Osteoblast (primary cell): ENCODE measurements at regions not wholly inside any gene's neighbourhood (a gene's known extent, or its start where the extent isn't known, plus 50 kb on each side); places are given as distances from the start of the nearest gene placed in this dataset.

ENCODE experiments used
- DNase-seq: peaks from one replicate; pipeline ENCODE4 v3.0.0; 2011; ENCODE audit warnings: low spot score, mixed read lengths; ENCODE audit not compliant: insufficient read length; ENCODE audit errors: missing footprints
- H2AFZ ChIP-seq: 2 replicates; pipeline ENCODE4 v1.6.0; 2011; ENCODE audit warnings: mild to moderate bottlenecking, low read length
- H3K27ac ChIP-seq: 2 replicates; pipeline ENCODE4 v1.5.1; 2011; ENCODE audit warnings: mild to moderate bottlenecking, low read depth, low read length, moderate library complexity
- H3K27me3 ChIP-seq: 2 replicates; pipeline ENCODE4 v1.6.0; 2012; ENCODE audit warnings: mild to moderate bottlenecking, control low read depth, inconsistent platforms, low read length, moderate library complexity; ENCODE audit not compliant: insufficient read depth
- H3K36me3 ChIP-seq: 2 replicates; pipeline ENCODE4 v1.5.1; 2011; ENCODE audit warnings: mild to moderate bottlenecking, low read length, control low read depth, moderate library complexity; ENCODE audit not compliant: insufficient read depth
- H3K4me1 ChIP-seq: 2 replicates; pipeline ENCODE4 v1.5.1; 2011; ENCODE audit warnings: mild to moderate bottlenecking, low read length, control low read depth, moderate library complexity; ENCODE audit not compliant: insufficient read depth
- H3K4me2 ChIP-seq: 2 replicates; pipeline ENCODE4 v1.6.0; 2011; ENCODE audit warnings: mild to moderate bottlenecking, low read length; ENCODE audit not compliant: insufficient read depth
- H3K4me3 ChIP-seq: fragments of 200-600 bp; sonication (generic); 3 replicates; pipeline ENCODE4 v1.5.1; 2012; ENCODE audit warnings: mild to moderate bottlenecking, low read length, inconsistent platforms; ENCODE audit not compliant: insufficient read depth
- H3K79me2 ChIP-seq: 2 replicates; pipeline ENCODE4 v1.6.0; 2012; ENCODE audit warnings: mild to moderate bottlenecking, low read length, control low read depth, inconsistent platforms; ENCODE audit not compliant: insufficient read depth
- H3K9me3 ChIP-seq: 2 replicates; pipeline ENCODE4 v1.5.1; 2011; ENCODE audit warnings: low read depth, low read length, control low read depth
- H4K20me1 ChIP-seq: 2 replicates; pipeline ENCODE4 v1.6.0; 2012; ENCODE audit warnings: mild to moderate bottlenecking, low read length, control low read depth; ENCODE audit not compliant: insufficient read depth
- CTCF ChIP-seq: IDR thresholded peaks from 2 replicates; pipeline ENCODE4 v1.5.1; 2011; ENCODE audit warnings: mild to moderate bottlenecking, low read depth, low read length, moderate library complexity; ENCODE audit errors: extremely low read depth

DNA sequence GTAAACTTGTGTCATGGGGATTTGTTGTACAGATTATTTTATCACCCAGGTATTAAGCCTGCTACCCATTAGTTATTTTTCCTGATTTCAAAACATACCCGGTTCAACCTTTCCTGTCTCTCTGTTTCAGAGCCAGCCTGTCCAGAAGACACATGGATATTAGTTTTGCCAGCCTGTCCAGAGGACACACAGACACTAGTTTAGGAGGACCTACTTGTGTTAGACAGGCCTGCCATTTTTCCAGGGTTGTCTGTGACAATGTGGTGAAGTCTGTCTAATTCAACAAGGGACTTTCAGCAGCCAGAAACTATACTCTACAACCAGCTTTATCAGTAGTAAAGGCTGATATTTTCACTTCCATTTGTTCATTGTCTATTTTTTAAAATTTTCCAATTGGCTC, 56.1 kb upstream of the DCC start:
- TF ChIP-seq CTCF = no peak
- Histone ChIP-seq H3K79me2 (no peaks in the 10 kb centered on the region), H3K4me2 (no peak overlapping the region), H3K9me3 (no peaks in the 10 kb centered on the region), H3K4me3 (no peak overlapping the region), H3K4me1 (no peaks in the 10 kb centered on the region), H3K27ac (no peak overlapping the region), H2AFZ (no peak overlapping the region), H4K20me1 (no peaks in the 10 kb centered on the region), H3K27me3 (no peaks in the 10 kb centered on the region), H3K36me3 (no peaks in the 10 kb centered on the region)
- no peak for DNase-seq

DNA sequence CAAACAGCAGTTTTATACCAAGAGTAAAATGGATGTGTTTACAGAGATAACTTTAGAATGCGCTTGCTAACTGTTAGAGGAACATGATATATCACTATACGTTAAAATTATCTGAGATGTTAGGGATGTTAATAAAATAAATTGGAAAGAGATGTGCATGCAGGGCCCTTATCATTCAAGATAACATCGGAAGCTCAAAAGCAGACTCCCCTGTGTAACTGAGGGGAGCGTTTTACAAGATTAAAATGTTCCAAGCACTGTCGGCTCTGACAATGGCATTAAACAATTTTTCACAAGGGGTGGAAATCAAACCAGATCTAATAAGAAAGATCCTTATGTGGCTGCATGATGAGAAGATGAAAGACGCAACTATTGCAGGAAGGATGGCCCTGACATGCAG, 53.3 kb upstream of the DCC start:
- DNase-seq = no peak
- Histone ChIP-seq H3K27me3 (no peaks in the 10 kb centered on the region), H4K20me1 (no peaks in the 10 kb centered on the region), H3K27ac (no peak overlapping the region), H3K79me2 (no peaks in the 10 kb centered on the region), H3K9me3 (no peaks in the 10 kb centered on the region), H3K4me3 (no peak overlapping the region), H3K36me3 (no peaks in the 10 kb centered on the region), H3K4me1 (no peaks in the 10 kb centered on the region), H3K4me2 (no peak overlapping the region), H2AFZ (no peak overlapping the region)
- TF ChIP-seq CTCF = no peak

GRCh38 chr18:52287151-52287550, 52.8 kb upstream of the DCC start:
- DNase-seq = no peak
- no peak overlapping the region for H3K4me2 ChIP-seq

GRCh38 chr18:52288403-52289004, 51.5 kb upstream of the DCC start:
- Histone ChIP-seq H2AFZ (no peak overlapping the region), H3K79me2 (no peaks in the 10 kb centered on the region), H3K36me3 (no peaks in the 10 kb centered on the region), H3K4me3 (no peak overlapping the region), H3K27me3 (no peaks in the 10 kb centered on the region), H4K20me1 (no peaks in the 10 kb centered on the region), H3K4me2 (no peak overlapping the region), H3K9me3 (no peaks in the 10 kb centered on the region), H3K4me1 (no peaks in the 10 kb centered on the region), H3K27ac (no peak overlapping the region)
- DNase-seq = no peak
- no peak for TF ChIP-seq CTCF

More at GRCh38 chr18:52287151-52287550, 52.8 kb upstream of the DCC start:
- no peaks in the 10 kb centered on the region for H4K20me1 ChIP-seq
- no peak for TF ChIP-seq CTCF
- H2AFZ ChIP-seq = no peak overlapping the region
- H3K9me3 ChIP-seq = no peaks in the 10 kb centered on the region
- no peaks in the 10 kb centered on the region for H3K79me2 ChIP-seq
- H3K27ac ChIP-seq = no peak overlapping the region
- no peaks in the 10 kb centered on the region for H3K27me3 ChIP-seq
- no peak overlapping the region for H3K4me3 ChIP-seq
- no peaks in the 10 kb centered on the region for H3K36me3 ChIP-seq
- no peaks in the 10 kb centered on the region for H3K4me1 ChIP-seq
